HepG2 (cell line): ENCODE measurements at regions not wholly inside any gene's neighbourhood (a gene's known extent, or its start where the extent isn't known, plus 50 kb on each side); places are given as distances from the start of the nearest gene placed in this dataset.

Source experiments
- ATAC-seq: fragments of 200-7000 bp; cut with Tn5 transposase; 3 replicates; pipeline ENCODE4 v1.9.1; 2020; ENCODE audit warnings: mild to moderate bottlenecking, moderate library complexity
- BruUV-seq: library from RNA; stranded (reverse); fragments of 400-500 nt; replicated peaks from 2 replicates; lab custom pipeline; 2021; lab: Mats Ljungman, UMichigan
- CTCF ChIA-PET: fragments of 300-600 bp; formaldehyde crosslinking; extraction: SDS; loops from one replicate; lab custom pipeline; 2021; ENCODE audit warnings: low total read pairs, inconsistent platforms, low intra/inter-chr PET ratio; lab: Yijun Ruan, JAX
- POLR2A ChIA-PET: fragments of 350-600 bp; sonication (Branson Sonifier 250); formaldehyde crosslinking; loops from one replicate; lab custom pipeline; 2020; ENCODE audit warnings: antibody characterized with exemption, inconsistent platforms; lab: Yijun Ruan, JAX
- DNase-seq: peaks from one replicate; pipeline ENCODE4 v3.0.0-alpha.2; 2015; ENCODE audit warnings: low spot score
- FAIRE-seq: peaks from 3 replicates; lab custom pipeline; 2011; peaks lifted over from hg19 to GRCh38; lab: Jason Lieb, UNC
- H2AFZ ChIP-seq: one replicate; pipeline ENCODE4 v1.6.1; 2011; ENCODE audit warnings: low read length, inconsistent platforms
- H3K27ac ChIP-seq: fragments of 300-600 bp; 3 replicates; pipeline ENCODE4 v1.8.0; 2011; ENCODE audit warnings: mixed run types, mild to moderate bottlenecking, mixed read lengths, low read length, inconsistent platforms; ENCODE audit not compliant: insufficient read depth; ENCODE audit errors: extremely low read length
- H3K27me3 ChIP-seq, 2 experiments: fragments of 200-600 bp in 1 of 2; 2 replicates in 1 of 2; 3 replicates in 1 of 2; pipeline versions ENCODE4 v1.6.0 to v1.8.0; 2011; ENCODE audit warnings: low read length in 2 of 2, mild to moderate bottlenecking in 2 of 2, moderate library complexity in 2 of 2, inconsistent platforms in 1 of 2; ENCODE audit not compliant: insufficient read depth in 2 of 2, control insufficient read depth in 1 of 2
- H3K36me3 ChIP-seq, 2 experiments: fragments of 200-600 bp in 1 of 2; replicated peaks in 1 of 2; 2 replicates in 1 of 2; 3 replicates in 1 of 2; pipeline versions ENCODE4 v1.5.1 to v1.8.0; 2011; ENCODE audit warnings: low read length in 2 of 2, inconsistent platforms in 1 of 2; ENCODE audit not compliant: insufficient read depth in 2 of 2, control insufficient read depth in 1 of 2
- H3K4me1 ChIP-seq: 2 replicates; pipeline ENCODE4 v1.5.1; 2012; ENCODE audit warnings: low read length, inconsistent platforms; ENCODE audit not compliant: insufficient read depth
- H3K4me2 ChIP-seq: 2 replicates; pipeline ENCODE4 v1.6.0; 2011; ENCODE audit warnings: low read depth, low read length, inconsistent platforms
- H3K4me3 ChIP-seq, 3 experiments: fragments of 200-600 bp in 1 of 3; sonication (generic), shearing (Covaris generic) in 1 of 3; replicated peaks in 1 of 3; 2 replicates each; pipeline ENCODE4 v1.5.1; 2011 to 2016; ENCODE audit warnings: low read length in 3 of 3, inconsistent platforms in 2 of 3, low read depth in 2 of 3, mild to moderate bottlenecking in 2 of 3, control low read depth in 1 of 3, mixed read lengths in 1 of 3; ENCODE audit not compliant: insufficient read depth in 1 of 3
- H3K79me2 ChIP-seq: one replicate; pipeline ENCODE4 v1.6.1; 2011; ENCODE audit warnings: low read length, inconsistent platforms; ENCODE audit not compliant: insufficient read depth
- H3K9ac ChIP-seq: 2 replicates; pipeline ENCODE4 v1.6.0; 2011; ENCODE audit warnings: mild to moderate bottlenecking, low read depth, low read length, inconsistent platforms; ENCODE audit not compliant: insufficient read depth
- H3K9me3 ChIP-seq: 2 replicates; pipeline ENCODE4 v1.5.1; 2012; ENCODE audit warnings: mild to moderate bottlenecking, low read length
- H4K20me1 ChIP-seq: 2 replicates; pipeline ENCODE4 v1.6.0; 2011; ENCODE audit warnings: inconsistent platforms, mild to moderate bottlenecking, low read length, moderate library complexity; ENCODE audit not compliant: insufficient read depth
- CERS6 ChIP-seq: sonication (generic); formaldehyde crosslinking; IDR thresholded peaks from 2 replicates; pipeline ENCODE4 v1.5.0; 2020; ENCODE audit warnings: missing genetic modification reagents
- FOSL2 ChIP-seq: sonication (generic); formaldehyde crosslinking; IDR thresholded peaks from 2 replicates; pipeline ENCODE4 v1.4.0; 2020; ENCODE audit warnings: missing genetic modification reagents
- NFATC3 ChIP-seq: sonication (generic); formaldehyde crosslinking; IDR thresholded peaks from 2 replicates; pipeline ENCODE4 v1.5.1; 2020; ENCODE audit warnings: mild to moderate bottlenecking, missing genetic modification reagents
- TBX3 ChIP-seq: fragments of 450-650 bp; IDR thresholded peaks from 2 replicates; pipeline ENCODE4 v1.6.1; 2017; ENCODE audit warnings: antibody characterized with exemption, mild to moderate bottlenecking, inconsistent platforms, borderline replicate concordance
- ZNF142 ChIP-seq: sonication (generic); formaldehyde crosslinking; IDR thresholded peaks from 2 replicates; pipeline ENCODE4 v1.4.0; 2020; ENCODE audit warnings: missing genetic modification reagents
- ZNF180 ChIP-seq: sonication (generic); formaldehyde crosslinking; IDR thresholded peaks from 2 replicates; pipeline ENCODE4 v1.4.0; 2020; ENCODE audit warnings: low read depth, missing genetic modification reagents, borderline replicate concordance
- ZNF274 ChIP-seq: sonication (generic); formaldehyde crosslinking; IDR thresholded peaks from 2 replicates; pipeline ENCODE4 v1.5.1; 2020; ENCODE audit warnings: mild to moderate bottlenecking, missing genetic modification reagents
- ZNF670 ChIP-seq: sonication (generic); formaldehyde crosslinking; IDR thresholded peaks from 2 replicates; pipeline ENCODE4 v1.8.0; 2022; ENCODE audit warnings: mild to moderate bottlenecking, missing genetic modification reagents, borderline replicate concordance
- WGBS: methylation state at CpG from one replicate; pipeline ENCODE4 v1.1.6; 2017; ENCODE audit warnings: low lambda C conversion rate; 5-methylcytosine and 5-hydroxymethylcytosine counted together
- in situ Hi-C: cut with HindIII; loops from 2 replicates; pipeline ENCODE4 v1.10.0; 2017; ENCODE audit warnings: low pct_unique_long_range_greater_than_20kb; ENCODE audit not compliant: extremely low pct_ligation_motif_present
- intact Hi-C: fragments of 100-400 bp; cut with micrococcal nuclease; formaldehyde crosslinking; loops from one replicate; pipeline ENCODE4 v1.10.0; 2022; ENCODE audit not compliant: unreplicated experiment
- TF ChIP-seq, protein P1 (sequence below): IDR thresholded peaks from 2 replicates; pipeline ENCODE4 v1.6.1; 2016; ENCODE audit warnings: mild to moderate bottlenecking, missing biosample characterization, missing genetic modification reagents
- TF ChIP-seq, protein P2 (sequence below): IDR thresholded peaks from 2 replicates; pipeline ENCODE4 v1.6.1; 2016; ENCODE audit warnings: missing compliant biosample characterization, missing genetic modification reagents, borderline replicate concordance

GRCh38 chr1:239884796-239885195 lies 206.9 kb upstream of the FMN2 start:
- no peaks in the 10 kb centered on the region for H3K4me1 ChIP-seq
- no peaks in the 10 kb centered on the region for H4K20me1 ChIP-seq
- BruUV-seq = no TSS peak
- H3K36me3 ChIP-seq = no peaks in the 10 kb centered on the region
- TF ChIP-seq FOSL2 (CRISPR knock-in tag) (peak; percentile 31), NFATC3 (CRISPR knock-in tag) (no peak)
- no peaks in the 10 kb centered on the region for H3K79me2 ChIP-seq
- no peaks in the 10 kb centered on the region for H3K9me3 ChIP-seq
- DNase-seq (no peak), ATAC-seq (no peak), FAIRE-seq (no peak)
- in situ Hi-C loops (loop anchor here (25.0 kb wide), 1 partner anchor 472 kb away; no protein-coding TSS in a partner anchor), intact Hi-C loops (no loop called here)
- H3K27me3 ChIP-seq = no peaks in the 10 kb centered on the region
- CTCF ChIA-PET = no interaction called here
- no peak overlapping the region for H3K4me2 ChIP-seq
- no peak overlapping the region for H3K27ac ChIP-seq
- POLR2A ChIA-PET = no interaction called here
- WGBS = 5% methylated on average over 4 of the region's 4 CpGs
- no peak overlapping the region for H2AFZ ChIP-seq
- H3K4me3 ChIP-seq = no peak overlapping the region
- H3K9ac ChIP-seq = no peak overlapping the region

DNA sequence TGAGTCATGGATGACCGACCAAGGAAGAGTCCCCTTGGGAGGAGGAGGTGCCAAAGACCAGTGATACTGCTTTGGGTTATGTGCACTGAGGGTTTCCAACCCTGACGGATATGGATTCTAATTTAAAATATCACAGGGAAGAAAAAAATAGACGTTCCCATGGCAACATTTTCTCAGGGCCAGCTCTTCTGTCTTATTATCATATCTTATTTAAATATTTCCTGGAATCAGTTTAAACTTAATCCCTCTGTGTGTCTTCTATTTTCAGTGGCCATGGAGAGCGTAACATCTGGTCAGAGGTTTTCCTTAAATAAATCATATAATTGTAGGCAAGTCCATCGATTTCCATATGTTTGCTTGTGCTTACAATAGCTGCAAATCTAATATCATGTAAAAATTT lies 205.4 kb upstream of the FMN2 start:
- FAIRE-seq (no peak), DNase-seq (no peak), ATAC-seq (no peak)
- Histone ChIP-seq H3K79me2 (no peaks in the 10 kb centered on the region), H3K9me3 (no peaks in the 10 kb centered on the region), H3K4me2 (no peak overlapping the region), H3K4me3 (no peak overlapping the region), H3K27ac (no peak overlapping the region), H3K9ac (no peak overlapping the region), H4K20me1 (no peaks in the 10 kb centered on the region), H3K4me1 (no peaks in the 10 kb centered on the region), H3K27me3 (no peaks in the 10 kb centered on the region), H2AFZ (no peak overlapping the region), H3K36me3 (no peaks in the 10 kb centered on the region)
- in situ Hi-C loops (loop anchor here (25.0 kb wide), 1 partner anchor 474 kb away; no protein-coding TSS in a partner anchor), intact Hi-C loops (no loop called here)
- ChIA-PET POLR2A (no interaction called here), CTCF (no interaction called here)
- BruUV-seq = no TSS peak
- 27% methylated on average over 5 of the region's 5 CpGs for WGBS
- no peak for TF ChIP-seq TBX3
- no peak for TF ChIP-seq ZNF670 (CRISPR knock-in tag)
- no peak for TF ChIP-seq ZNF180 (CRISPR knock-in tag)
- TF ChIP-seq, protein P1, sequence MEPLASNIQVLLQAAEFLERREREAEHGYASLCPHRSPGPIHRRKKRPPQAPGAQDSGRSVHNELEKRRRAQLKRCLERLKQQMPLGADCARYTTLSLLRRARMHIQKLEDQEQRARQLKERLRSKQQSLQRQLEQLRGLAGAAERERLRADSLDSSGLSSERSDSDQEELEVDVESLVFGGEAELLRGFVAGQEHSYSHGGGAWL (CRISPR knock-in tag) = no peak
- no peak for TF ChIP-seq CERS6
- no peak for TF ChIP-seq ZNF274 (CRISPR knock-in tag)
- TF ChIP-seq, protein P2, sequence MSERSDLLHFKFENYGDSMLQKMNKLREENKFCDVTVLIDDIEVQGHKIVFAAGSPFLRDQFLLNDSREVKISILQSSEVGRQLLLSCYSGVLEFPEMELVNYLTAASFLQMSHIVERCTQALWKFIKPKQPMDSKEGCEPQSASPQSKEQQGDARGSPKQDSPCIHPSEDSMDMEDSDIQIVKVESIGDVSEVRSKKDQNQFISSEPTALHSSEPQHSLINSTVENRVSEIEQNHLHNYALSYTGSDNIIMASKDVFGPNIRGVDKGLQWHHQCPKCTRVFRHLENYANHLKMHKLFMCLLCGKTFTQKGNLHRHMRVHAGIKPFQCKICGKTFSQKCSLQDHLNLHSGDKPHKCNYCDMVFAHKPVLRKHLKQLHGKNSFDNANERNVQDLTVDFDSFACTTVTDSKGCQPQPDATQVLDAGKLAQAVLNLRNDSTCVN (CRISPR knock-in tag) = no peak
- no peak for TF ChIP-seq ZNF142
